HG03066 (cell line): ENCODE measurements at regions not wholly inside any gene's neighbourhood (a gene's known extent, or its start where the extent isn't known, plus 50 kb on each side); places are given as distances from the start of the nearest gene placed in this dataset.
"Not testable (repeated sequence)": the region's sequence is repeated elsewhere in the genome, so short reads cannot be mapped to it uniquely, and the experiment has no call there.

Experiments used
- ATAC-seq: cut with Tn5 transposase; IDR thresholded peaks from one replicate; pipeline ENCODE4 v1.9.1; 2021; ENCODE audit warnings: low read depth; ENCODE audit not compliant: unreplicated experiment

DNA sequence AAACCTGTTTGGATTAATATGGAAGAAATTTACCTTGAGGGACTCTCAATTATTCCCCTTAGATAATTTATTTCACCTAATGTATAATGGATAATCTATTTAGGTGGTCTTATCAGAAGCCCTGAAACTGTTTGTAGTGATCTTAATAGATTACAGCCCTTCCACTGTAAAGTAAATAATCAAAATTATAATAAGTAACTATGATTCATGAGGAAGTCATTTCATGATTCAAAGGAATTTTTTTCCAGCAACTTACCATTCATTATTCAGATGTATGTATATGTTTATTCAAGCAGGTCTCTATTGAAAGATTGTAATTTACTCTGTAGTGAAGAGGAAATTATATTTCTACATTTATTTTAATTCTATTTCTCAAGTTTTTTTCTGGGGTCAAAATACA is 250.6 kb upstream of the ROBO1 start:
- no peak for ATAC-seq

DNA sequence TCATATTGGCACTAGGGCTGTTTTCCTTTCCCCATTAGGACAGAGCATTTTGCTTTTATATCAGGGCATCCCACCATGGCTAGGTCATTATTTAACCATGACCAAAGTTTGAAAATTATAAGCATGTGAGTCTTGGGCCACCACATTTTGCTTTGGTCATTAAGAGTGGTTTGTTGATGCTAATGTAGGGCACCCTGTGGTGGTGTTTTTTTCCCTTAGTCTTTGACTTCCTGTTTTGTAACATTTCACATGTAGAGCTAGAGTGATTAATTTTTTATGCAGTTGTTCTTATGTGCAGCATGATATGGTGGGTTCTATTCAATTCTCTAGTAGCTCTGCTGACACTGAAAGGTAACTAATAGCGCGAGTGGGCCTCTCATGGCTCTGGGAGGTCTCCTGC is 249.6 kb upstream of the ROBO1 start:
- no peak for ATAC-seq

DNA sequence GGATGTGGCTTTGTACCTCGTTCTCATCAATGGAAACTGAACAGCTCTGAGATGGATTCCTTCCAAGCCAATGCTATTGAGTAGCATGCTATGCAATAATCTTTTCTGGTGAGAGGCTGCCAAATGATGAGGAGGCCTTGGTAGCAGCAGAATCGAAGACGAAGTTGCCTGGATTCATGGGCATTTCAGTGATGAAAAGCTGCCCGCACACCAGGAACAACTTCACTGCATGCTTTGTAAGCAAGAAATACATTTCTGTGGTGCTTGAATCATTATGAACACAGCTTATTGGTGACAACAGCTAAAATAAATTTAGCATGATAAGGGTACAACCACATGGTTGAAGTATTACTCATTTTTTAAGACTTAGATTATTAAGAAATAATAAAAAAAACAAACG is 246.8 kb upstream of the ROBO1 start:
- ATAC-seq = no peak

DNA sequence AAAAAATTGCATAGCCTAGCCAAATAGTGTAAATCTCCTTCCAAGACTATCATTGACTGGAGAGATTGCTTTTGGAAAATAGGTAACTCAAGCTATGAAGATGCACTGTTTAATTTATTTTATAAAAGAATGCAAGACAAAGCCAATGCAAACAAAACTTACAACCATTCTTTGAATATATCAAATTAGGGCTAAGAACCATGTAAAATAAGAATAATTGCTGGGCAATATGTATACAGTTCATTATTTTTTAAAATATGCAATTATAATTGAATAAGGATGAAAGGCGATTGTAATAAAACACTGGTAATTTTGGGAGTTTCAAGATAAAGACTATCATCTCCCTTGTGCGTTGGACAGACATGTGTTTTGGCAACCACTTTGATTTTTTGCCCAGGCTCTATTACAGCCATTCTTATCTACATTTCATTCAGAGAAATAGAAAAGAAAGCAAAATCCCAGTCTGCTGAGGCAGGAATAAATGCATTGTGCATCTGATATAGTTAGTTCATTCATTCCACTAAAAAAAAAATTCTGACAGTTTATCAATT is 242.3 kb upstream of the ROBO1 start:
- ATAC-seq = no peak

DNA sequence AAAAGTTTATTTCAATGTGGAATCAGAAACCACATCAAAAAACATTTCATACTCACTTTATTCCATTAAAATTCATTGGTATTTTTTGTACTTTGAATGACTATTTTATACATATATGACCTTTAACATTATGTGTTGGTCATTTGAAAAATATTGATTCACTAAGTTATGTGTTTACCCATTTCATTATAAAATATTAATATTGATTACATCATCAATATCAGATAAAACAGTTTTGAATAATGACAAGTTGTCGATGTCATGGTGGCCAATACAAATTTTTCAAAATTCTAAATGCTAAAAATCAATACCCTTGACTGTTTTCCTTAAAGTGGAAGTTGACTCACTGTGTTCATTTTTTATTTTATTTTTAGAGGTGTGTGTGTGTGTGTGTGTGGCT is 239.7 kb upstream of the ROBO1 start:
- no peak for ATAC-seq

DNA sequence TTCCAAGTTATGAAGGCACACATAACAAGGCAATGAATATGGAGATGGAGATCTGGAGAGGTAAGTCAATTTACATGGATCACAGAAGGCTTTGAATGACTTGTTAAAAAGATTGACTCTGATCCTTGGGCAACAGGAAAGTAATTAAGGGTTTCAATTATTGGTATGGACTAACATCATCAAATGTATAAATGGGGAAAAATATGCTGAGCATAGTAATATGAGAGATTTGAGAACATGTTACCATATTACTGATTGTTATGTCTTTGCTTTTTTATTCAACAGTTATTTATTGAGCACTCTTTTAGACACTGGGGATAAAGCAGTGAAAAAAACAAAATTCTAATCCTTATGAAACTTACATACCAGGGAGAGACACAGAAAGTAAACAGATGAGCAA is 238.5 kb upstream of the ROBO1 start:
- no peak for ATAC-seq

DNA sequence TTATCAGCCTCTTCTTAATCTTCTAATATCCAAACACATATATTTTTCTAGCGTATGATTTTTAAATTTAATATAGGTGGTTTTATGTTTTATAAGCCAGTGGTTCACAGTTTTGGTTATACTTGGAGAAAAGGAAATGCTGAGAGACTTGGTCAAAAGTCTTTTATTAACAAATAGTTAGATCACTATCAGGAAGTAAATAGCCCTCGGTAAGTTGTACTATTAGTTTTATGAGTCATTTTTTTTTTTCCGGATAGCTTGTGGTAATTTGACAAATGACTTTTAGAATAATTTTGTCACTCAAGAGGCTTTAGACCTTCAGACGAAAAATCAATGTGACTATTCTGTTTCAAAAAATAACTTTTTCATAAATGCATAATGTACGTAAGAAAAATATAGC is 232.2 kb upstream of the ROBO1 start:
- no peak for ATAC-seq

DNA sequence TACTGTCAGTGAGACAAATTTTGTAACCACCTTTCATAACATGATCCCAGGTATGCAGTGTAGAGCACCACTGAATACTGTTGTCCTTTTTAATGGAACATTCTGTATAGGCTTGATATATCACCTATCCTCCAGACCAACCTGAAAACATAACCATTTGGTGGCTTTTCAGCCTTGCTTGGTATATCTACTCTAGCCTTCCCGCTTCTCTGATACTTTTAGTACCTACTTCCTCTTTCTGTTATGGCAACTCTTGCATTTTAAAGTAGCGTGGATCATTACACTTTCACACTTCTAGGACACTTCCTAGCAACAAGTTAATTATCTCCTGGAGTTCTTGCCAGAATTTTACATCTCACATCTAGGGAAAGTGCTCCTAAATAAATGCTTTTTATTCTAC is 226.6 kb upstream of the ROBO1 start:
- no peak for ATAC-seq

DNA sequence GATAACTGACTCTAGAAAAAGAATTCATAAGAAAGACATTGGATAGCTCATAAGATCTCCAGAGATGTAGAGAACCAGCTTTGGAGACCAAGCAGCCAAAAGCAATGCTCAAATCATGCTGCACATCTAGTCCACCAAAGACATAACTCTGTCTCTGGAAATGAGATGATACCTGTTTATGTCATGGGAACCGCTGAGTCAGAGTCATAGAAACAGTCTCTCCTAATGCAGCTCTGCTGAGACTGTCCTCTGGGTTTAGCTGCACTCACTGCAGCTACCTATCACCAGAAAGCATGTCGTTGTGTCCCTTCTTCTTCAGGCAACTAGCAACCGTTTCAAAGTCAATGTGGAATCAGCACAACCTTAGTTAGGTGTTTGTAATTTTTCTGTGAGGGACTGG is 218.5 kb upstream of the ROBO1 start:
- ATAC-seq = no peak

DNA sequence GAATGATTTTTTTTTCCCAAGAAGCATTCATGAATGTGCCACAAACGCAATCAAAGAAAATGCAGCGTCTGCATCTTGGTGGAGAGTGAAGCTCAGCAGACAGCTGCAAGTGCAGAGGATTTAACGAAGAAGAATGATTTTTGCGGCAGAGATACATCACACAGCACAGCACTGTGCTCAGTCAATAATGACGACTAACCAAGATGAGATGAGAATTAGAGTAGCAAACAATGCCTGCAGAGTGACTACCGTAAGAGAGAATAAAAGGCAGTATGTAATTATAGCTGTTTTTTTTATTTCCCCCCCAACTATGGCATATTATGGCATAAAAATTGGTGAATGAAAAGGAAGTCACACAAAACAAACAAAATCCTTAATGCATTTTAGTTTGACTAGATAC is 218.0 kb upstream of the ROBO1 start:
- ATAC-seq = no peak

DNA sequence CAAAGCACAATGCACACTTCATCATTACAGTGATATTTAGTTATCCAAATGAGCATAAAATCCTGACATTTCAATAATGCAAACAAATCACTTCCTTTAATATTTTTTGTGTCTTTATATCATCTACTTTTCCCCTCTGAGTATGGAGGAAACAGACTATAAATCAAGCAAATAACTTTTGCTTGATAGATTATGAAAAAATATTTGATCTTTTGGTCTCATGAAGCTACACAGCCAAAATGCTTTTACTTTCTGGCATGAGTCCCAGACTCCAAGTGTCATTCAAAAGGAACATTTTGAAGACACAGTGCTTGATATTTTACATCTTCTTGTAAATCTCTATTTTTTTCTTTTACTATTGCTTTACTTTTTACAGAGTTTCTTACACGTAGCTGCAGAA is 215.3 kb upstream of the ROBO1 start:
- no peak for ATAC-seq

DNA sequence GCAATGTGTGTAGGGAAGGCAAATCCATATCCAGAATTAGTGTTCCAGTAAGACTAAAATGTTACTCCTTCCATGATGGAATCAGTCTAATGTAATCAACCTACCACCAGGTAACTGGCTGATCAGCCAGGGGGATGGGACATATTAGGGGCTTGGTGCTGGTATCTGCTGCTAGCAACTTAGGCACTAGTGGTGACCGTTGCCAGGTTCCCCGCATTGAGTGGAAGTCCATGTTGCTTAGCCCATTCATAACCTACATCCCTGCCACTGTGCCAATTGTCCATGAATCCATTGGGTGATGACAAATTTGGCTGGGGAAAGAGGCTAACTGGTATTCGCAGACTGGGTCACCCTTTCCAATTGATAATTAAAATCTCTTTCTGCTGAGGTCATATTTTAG is 212.2 kb upstream of the ROBO1 start:
- ATAC-seq = no peak

DNA sequence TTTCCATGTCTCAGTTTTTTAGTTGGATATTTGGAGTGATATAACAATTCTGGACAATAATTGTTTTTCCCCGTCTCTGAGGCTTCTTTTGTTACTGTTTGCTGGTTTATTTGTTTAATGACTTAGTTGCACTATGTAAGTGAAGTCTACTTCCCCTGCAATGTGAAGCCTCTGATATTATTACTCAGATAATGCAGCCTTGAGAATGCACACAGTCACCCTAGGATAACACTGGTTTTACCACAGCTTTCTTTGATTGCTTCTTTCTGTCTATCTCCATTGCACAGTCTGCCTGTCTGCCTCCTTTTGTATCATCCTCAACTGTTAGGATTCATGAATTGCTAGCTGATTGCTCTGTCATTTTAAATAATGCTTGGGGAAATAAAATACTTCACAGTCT is 208.7 kb upstream of the ROBO1 start:
- no peak for ATAC-seq

DNA sequence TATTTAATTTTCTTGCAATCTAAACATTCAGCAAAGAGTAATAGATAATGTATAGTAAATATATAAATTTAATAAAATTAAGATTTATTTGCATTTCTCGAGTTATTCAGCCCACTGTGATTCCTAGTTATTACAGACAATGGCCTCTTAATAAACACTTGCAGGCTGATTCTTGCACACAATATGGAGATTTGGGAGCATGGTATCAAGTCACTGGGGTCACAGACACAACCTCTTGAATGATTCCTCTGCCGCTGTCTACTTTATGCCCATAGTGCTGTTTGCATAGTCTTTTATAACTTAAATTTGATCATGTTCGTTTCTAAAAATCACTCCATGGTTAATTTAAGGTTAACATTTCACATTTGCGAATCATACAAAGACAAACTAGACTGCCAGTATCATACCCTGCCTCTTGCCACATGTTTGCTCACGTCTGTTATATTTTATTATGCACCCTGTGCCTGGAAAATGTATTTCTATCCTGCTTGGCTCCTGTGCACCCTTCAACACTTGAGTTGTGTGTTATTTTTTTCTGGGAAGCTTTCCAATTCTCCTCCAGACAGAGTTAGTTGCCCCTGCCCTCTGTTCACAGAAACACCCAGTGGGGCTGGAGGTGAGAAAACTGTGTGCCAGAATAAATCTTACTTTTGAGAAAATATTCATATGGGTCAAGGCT is 206.3 kb upstream of the ROBO1 start:
- no peak for ATAC-seq

DNA sequence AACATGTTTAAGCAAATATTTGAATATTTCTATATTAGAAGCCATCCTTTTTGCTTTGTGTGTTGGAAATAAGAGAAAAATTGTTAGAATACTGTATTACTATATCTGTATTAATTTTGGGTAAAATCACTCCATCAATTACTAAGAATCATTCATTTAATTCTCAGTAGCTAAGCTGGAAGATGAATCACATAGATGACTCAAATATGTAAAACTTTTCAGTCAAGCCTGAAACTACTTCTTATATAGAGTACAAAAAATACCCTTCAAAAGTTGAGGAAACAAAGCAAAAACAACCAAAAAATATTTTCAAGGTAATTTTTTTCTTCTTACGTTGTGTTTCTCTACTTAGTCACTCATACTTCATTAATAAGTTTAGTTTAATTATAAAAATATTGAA is 205.7 kb upstream of the ROBO1 start:
- ATAC-seq = no peak

DNA sequence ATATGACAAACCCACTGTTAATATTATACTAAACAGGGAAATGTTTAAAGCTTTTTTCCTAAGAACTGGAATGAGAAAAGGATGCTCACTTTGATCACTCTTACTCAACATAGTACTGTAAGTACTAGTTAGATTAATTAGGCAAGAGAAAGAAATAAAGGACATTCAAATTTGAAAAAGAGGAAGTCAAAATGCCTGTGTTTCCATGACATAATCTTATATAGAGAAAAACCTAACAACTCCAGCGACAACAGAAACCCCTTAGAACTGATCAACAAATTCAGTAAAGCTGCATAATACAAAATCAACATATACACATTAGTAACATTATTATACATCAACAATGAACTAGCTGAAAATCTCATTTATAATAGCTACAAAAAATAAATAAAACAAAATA is 200.6 kb upstream of the ROBO1 start:
- ATAC-seq = no peak

DNA sequence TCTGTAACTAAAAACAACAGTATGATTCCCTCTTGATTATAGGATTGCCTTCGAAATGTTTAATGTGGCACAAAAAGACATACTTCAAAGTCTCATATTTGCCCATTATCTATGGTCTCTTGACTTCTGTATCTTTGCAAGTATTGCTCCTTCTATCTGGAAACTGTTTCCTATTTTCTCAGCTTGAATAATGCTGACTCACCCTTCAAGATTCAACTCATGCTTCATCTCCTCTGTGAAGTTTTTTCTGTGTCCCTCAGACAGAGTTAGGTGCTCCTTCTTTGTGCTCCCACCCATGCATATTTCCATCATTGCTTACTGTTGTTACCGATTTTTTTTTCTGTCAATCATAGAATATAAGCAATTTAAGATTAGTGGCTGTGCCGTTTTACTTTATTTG is 192.8 kb upstream of the ROBO1 start:
- ATAC-seq = no peak

DNA sequence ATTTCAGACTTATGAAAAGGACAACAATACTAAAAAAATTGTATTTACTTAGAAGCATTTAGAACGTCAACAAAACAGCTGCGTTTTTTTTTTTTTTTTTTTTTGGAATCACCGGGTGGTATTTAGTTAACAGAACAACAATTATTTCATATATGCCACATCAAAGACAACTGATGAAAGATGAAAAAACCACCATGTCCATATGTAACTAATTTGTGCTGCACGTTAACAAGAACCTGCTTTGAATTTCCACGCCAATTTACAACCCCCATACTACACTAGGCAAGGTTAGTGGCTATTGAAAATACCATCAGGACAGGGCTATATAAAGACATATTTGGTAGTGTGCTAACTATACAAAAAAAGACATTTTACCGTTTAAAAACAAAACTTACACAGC is 189.3 kb upstream of the ROBO1 start:
- no peak for ATAC-seq

DNA sequence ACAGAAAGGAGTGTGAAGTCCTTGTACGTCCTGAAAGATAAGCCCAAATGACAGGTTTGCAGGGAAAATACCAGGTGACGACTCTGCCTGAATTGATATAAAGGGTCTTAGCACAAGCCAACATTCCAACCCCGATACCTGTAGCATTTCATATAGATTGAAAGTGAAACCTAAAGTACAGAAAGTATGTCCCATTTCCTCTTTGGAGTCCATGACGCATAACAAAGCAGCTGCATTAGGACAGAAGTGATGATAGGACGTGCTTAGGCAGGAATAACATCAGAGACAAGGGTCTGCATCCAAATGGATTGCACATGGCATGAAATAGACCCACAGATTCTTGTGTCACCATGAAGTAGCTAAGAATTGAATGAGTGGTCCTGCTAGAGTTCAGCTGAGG is 187.0 kb upstream of the ROBO1 start:
- ATAC-seq = no peak

DNA sequence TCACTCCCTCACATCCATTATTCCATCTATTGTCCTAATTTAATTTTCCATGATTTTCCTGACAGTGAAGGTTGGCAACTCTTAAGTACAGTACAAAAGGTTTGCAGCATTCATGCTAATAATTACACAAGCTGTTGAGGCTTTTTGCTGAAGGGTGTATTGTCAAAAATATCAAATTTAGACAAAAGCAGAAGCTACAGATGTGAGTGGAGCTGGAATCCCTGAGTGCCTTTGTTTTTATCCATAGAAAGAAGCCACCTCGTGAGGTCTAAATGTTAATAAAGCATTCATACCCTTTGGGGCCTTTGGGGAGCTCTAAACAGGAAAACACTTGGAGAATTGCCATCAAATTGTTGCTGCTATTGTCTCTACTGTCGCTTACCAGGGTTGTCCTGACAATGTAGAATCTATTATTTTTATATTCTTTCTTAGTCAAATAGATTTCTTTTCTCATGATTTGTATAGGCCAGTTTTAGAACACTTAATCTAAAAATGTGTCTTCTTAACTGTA is 185.8 kb upstream of the ROBO1 start:
- ATAC-seq = no peak

DNA sequence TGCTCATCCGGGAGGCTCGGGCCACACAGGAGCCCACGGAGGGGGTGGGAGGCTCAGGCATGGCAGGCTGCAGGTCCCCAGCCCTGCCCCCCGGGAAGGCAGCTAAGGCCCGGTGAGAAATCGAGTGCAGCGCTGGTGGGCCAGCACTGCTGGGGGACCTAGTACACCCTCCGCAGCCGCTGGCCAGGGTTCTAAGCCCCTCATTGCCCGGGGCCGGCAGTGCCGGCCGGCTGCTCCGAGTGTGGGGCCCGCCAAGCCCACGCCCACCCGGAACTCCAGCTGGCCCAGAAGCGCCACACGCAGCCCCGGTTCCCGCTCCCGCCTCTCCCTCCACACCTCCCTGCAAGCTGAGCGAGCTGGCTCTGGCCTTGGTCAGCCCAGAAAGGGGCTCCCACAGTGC is 183.6 kb upstream of the ROBO1 start:
- ATAC-seq = not testable (repeated sequence)

DNA sequence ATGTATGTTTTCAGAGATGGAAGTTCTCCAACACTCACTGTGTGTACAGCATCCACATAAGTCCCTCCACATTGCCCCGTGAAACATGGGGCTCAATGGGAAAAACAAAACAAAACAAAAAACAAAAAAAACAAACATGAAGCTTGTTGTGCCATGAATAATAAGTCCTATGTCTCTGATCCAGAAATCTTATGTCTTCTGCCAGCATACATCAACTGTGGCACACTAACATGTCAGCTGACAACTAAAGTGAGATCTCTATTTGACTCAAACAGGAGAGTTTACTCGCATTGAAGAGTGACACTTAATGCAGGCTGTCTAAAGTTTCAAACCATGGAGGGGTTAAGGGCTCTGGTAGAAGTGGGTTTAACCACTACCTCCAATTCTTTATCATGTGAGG is 180.2 kb upstream of the ROBO1 start:
- no peak for ATAC-seq

DNA sequence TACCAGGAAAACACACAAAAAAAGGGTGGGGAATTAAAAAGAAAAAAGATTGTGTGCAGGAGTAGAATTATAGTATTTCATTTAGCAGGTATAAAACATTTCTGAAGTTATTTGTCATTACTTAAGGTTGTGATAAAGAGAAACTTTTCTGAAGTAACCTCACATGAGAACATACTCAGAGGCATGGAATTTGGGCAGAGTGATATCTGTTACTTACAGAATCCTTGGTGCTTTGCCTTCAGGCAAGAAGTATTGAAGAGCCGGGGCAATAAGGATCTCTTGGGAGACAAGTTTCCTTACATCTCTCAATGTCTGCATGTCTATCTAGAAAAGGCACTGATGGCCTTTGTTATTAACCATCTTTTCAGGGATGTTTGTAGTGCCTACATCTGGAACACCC is 179.7 kb upstream of the ROBO1 start:
- ATAC-seq = no peak
